PC-9 (cell line): ENCODE measurements at regions not wholly inside any gene's neighbourhood (a gene's known extent, or its start where the extent isn't known, plus 50 kb on each side); places are given as distances from the start of the nearest gene placed in this dataset.

Source experiments
- BruUV-seq: library from RNA; stranded (reverse); fragments of 400-500 nt; replicated peaks from 2 replicates; lab custom pipeline; 2021; lab: Mats Ljungman, UMichigan
- CTCF ChIA-PET: fragments of 300-600 bp; sonication (Branson Sonifier 250); formaldehyde crosslinking; loops from one replicate; lab custom pipeline; 2022; ENCODE audit warnings: antibody characterized with exemption; lab: Charles Lee
- POLR2A ChIA-PET: fragments of 300-600 bp; sonication (Branson Sonifier 250); formaldehyde crosslinking; loops from one replicate; lab custom pipeline; 2022; ENCODE audit warnings: antibody characterized with exemption; ENCODE audit not compliant: unreplicated experiment; lab: Charles Lee
- DNase-seq, 2 experiments: peaks; one replicate each; pipeline versions ENCODE4 v3.0.0 to v3.0.0-alpha.2; 2015 to 2022; ENCODE audit warnings: mixed read lengths in 1 of 2
- H2AFZ ChIP-seq: fragments of 200-600 bp; sonication (generic); 2 replicates; pipeline ENCODE4 v1.8.1; 2017; ENCODE audit warnings: antibody characterized with exemption
- H3F3A ChIP-seq: fragments of 200-600 bp; sonication (generic); 2 replicates; pipeline ENCODE4 v1.8.1; 2017; ENCODE audit warnings: antibody characterized with exemption, mild to moderate bottlenecking, low read depth; ENCODE audit not compliant: insufficient read depth
- H3K27ac ChIP-seq: fragments of 200-600 bp; sonication (generic); 2 replicates; pipeline ENCODE4 v1.6.1; 2016; ENCODE audit warnings: mixed run types
- H3K27me3 ChIP-seq: fragments of 200-600 bp; sonication (generic); 2 replicates; pipeline ENCODE4 v1.6.1; 2016; ENCODE audit warnings: low read depth, mixed run types; ENCODE audit not compliant: insufficient read depth
- H3K36me3 ChIP-seq: fragments of 200-600 bp; sonication (generic); 2 replicates; pipeline ENCODE4 v1.6.1; 2016; ENCODE audit warnings: low read depth, mixed run types
- H3K4me1 ChIP-seq: fragments of 200-600 bp; sonication (generic); replicated peaks from 2 replicates; pipeline ENCODE4 v1.6.1; 2016; ENCODE audit warnings: mixed run types; ENCODE audit not compliant: insufficient read depth
- H3K4me2 ChIP-seq: fragments of 200-600 bp; sonication (generic); 2 replicates; pipeline ENCODE4 v1.6.1; 2017; ENCODE audit warnings: mixed run types
- H3K4me3 ChIP-seq: fragments of 200-600 bp; sonication (generic); 2 replicates; pipeline ENCODE4 v1.6.1; 2016; ENCODE audit warnings: mixed run types
- H3K79me2 ChIP-seq: fragments of 200-600 bp; sonication (generic); 2 replicates; pipeline ENCODE4 v1.6.1; 2017; ENCODE audit warnings: low read depth, mixed run types
- H3K9me2 ChIP-seq: fragments of 200-600 bp; sonication (generic); 2 replicates; pipeline ENCODE4 v1.8.1; 2017; ENCODE audit warnings: mild to moderate bottlenecking; ENCODE audit not compliant: insufficient read depth
- H3K9me3 ChIP-seq: fragments of 200-600 bp; sonication (generic); 2 replicates; pipeline ENCODE4 v1.8.1; 2016; ENCODE audit warnings: low read depth; ENCODE audit not compliant: insufficient read depth
- H4K20me1 ChIP-seq: fragments of 200-600 bp; sonication (generic); 2 replicates; pipeline ENCODE4 v1.8.1; 2017; ENCODE audit not compliant: insufficient read depth
- EZH2 ChIP-seq: fragments of 200-600 bp; sonication (generic); IDR thresholded peaks from 2 replicates; pipeline ENCODE4 v1.8.0; 2017; ENCODE audit warnings: antibody characterized with exemption, low read depth
- intact Hi-C: fragments of 100-400 bp; cut with micrococcal nuclease; formaldehyde crosslinking; loops from one replicate; pipeline ENCODE4 v1.10.0; 2022; ENCODE audit not compliant: unreplicated experiment
- TF ChIP-seq, protein P1 (sequence below): fragments of 200-600 bp; sonication (generic); conservative IDR thresholded peaks from 2 replicates; pipeline ENCODE4 v1.6.1; 2017; ENCODE audit warnings: mixed run types, antibody characterized with exemption, mild to moderate bottlenecking, moderate library complexity

- intact Hi-C loops: no loop called here
- no peaks in the 10 kb centered on the region for H4K20me1 ChIP-seq
- no TSS peak for BruUV-seq
- H3K79me2 ChIP-seq: no peaks in the 10 kb centered on the region
- H3K27me3 ChIP-seq: no peaks in the 10 kb centered on the region
- H3K27ac ChIP-seq: no peak overlapping the region
- no peaks in the 10 kb centered on the region for H3K4me1 ChIP-seq
- no peak for TF ChIP-seq EZH2
- TF ChIP-seq, protein P1, sequence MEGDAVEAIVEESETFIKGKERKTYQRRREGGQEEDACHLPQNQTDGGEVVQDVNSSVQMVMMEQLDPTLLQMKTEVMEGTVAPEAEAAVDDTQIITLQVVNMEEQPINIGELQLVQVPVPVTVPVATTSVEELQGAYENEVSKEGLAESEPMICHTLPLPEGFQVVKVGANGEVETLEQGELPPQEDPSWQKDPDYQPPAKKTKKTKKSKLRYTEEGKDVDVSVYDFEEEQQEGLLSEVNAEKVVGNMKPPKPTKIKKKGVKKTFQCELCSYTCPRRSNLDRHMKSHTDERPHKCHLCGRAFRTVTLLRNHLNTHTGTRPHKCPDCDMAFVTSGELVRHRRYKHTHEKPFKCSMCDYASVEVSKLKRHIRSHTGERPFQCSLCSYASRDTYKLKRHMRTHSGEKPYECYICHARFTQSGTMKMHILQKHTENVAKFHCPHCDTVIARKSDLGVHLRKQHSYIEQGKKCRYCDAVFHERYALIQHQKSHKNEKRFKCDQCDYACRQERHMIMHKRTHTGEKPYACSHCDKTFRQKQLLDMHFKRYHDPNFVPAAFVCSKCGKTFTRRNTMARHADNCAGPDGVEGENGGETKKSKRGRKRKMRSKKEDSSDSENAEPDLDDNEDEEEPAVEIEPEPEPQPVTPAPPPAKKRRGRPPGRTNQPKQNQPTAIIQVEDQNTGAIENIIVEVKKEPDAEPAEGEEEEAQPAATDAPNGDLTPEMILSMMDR: no peak
- H3K4me2 ChIP-seq: no peak overlapping the region
- no peak overlapping the region for H3K4me3 ChIP-seq
- no peaks in the 10 kb centered on the region for H3K9me2 ChIP-seq
- ChIA-PET CTCF (no interaction called here), POLR2A (no interaction called here)
- no peak for DNase-seq
- H3K36me3 ChIP-seq: no peaks in the 10 kb centered on the region
- H3K9me3 ChIP-seq: no peaks in the 10 kb centered on the region
- no peaks in the 10 kb centered on the region for H3F3A ChIP-seq
- no peak overlapping the region; the same call in 1 of the 2 replicates for H2AFZ ChIP-seq
Measured at GRCh38 chr3:160171813-160172212, 53.4 kb upstream of the C3orf80 start.

DNA sequence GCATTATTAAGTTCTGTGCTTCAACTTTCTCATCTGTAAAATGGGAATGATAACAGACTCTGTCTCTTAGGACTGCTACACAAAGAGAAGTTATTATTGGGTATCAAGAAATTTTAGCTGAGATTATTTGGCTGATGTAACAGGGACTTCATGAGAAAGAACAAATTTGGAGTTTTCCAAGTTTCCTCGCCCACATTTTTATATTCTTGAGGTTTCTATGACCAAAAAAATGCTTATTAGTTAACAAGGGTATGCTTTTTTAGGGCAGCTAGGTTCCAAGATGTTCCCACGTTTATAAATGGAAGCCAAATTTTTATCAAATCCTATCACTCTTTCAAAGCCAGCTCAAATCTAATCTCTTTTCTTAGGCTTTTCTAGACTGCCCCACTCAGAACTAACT lies 50.6 kb upstream of the C3orf80 start:
- BruUV-seq: no TSS peak
- DNase-seq: no peak
- Histone ChIP-seq H3K9me2 (no peaks in the 10 kb centered on the region), H3K27ac (no peak overlapping the region), H3K4me1 (no peaks in the 10 kb centered on the region), H3K9me3 (peaks cover 5% of the 10 kb centered on the region; the same call in 1 of the 2 replicates), H3K27me3 (no peaks in the 10 kb centered on the region), H3K79me2 (no peaks in the 10 kb centered on the region), H3K36me3 (no peaks in the 10 kb centered on the region), H3F3A (no peaks in the 10 kb centered on the region), H3K4me2 (no peak overlapping the region), H4K20me1 (no peaks in the 10 kb centered on the region), H2AFZ (no peak overlapping the region), H3K4me3 (no peak overlapping the region)
- ChIA-PET POLR2A (no interaction called here), CTCF (no interaction called here)
- intact Hi-C loops: no loop called here
- TF ChIP-seq, protein P1: no peak
- no peak for TF ChIP-seq EZH2
